GM04503 (cell line): ENCODE measurements at regions not wholly inside any gene's neighbourhood (a gene's known extent, or its start where the extent isn't known, plus 50 kb on each side); places are given as distances from the start of the nearest gene placed in this dataset.
"Not testable (repeated sequence)": the region's sequence is repeated elsewhere in the genome, so short reads cannot be mapped to it uniquely, and the experiment has no call there.

ENCODE experiments used
- DNase-seq: peaks from one replicate; pipeline ENCODE4 v3.0.0-alpha.2; 2012; ENCODE audit warnings: low read depth

- DNase-seq: not testable (repeated sequence)
These were observed 60.5 kb upstream of the PSME4 start for GRCh38 chr2:54031288-54031687.

- no peak for DNase-seq
These were observed 60.0 kb upstream of the PSME4 start for GRCh38 chr2:54030806-54031205.

- no peak for DNase-seq
These were observed 59.6 kb upstream of the PSME4 start for GRCh38 chr2:54030396-54030741.

DNA sequence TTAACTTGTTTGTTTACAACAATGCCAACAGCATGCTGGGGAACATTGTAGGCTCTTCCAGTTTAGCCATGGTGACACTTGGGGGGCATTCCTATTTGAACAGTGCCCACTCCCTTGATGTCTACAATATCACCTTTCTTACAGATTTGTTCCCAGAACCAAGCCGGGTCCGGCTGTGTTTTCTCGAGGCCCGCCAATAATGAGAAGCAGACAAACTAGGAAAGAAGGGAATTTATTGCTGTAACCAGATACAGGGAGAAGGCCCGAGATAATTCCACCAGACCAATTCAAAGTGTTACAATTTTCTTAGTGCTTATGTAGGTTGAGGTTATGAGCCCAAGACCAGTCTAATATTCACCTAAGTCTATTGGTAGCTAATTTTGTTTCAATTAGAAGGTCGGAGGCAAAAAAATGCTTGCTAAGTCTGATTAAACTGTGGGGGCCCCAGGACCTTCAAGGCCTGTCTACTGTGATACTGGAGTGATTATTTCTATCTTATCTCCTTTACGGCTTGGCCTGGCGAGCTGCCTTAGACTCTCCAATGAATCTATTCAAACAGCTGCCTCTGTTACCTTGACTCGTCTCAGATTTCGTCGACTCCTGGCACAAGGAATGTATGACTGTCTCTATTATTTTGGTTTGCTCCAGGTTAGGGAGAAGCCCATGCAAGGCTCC is 59.1 kb upstream of the PSME4 start:
- no peak for DNase-seq

DNA sequence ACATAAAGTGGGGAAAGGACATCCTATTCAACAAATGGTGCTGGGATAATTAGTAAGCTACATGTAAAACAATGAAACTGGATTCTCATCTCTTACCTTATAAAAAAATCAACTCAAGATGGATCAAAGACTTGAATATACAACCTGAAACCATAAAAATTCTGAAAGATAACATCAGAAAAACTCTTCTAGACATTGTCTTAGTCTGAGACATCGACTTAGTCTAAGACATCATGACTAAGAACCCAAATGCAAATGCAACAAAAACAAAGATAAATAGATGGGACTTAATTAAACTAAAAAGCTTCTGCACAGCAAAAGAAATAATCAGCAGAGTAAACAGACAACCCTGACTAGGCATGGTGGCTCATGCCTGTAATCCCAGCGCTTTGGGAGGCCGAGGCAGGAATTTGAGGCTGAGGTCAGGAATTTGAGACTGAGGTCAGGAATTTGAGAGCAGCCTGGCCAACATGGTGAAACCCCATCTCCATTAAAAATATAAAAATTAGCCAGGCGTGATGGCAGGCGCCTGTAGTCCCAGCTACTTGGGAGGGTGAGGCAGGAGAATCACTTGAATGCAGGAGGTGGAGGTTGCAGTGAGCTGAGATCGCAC is 54.8 kb upstream of the PSME4 start:
- not testable (repeated sequence) for DNase-seq

DNA sequence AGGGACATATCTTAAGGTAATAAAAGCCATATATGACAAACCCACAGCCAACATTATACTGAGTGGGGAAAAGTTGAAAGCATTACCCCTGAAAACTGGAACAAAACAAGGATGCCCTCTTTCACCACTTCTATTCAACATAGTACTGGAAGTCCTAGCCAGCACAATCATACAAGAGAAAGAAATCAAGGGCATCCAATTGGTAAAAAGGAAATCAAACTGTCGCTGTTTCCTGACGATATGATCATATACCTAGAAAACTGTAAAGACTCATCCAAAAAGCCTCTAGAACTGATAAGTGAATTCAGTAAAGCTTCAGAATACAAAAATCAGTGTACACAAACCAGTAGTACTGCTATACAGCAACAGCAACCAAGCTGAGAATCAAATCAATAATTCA is 53.8 kb upstream of the PSME4 start:
- DNase-seq: no peak

- no peak for DNase-seq
These were observed 50.9 kb upstream of the PSME4 start for GRCh38 chr2:54021702-54022101.

DNA sequence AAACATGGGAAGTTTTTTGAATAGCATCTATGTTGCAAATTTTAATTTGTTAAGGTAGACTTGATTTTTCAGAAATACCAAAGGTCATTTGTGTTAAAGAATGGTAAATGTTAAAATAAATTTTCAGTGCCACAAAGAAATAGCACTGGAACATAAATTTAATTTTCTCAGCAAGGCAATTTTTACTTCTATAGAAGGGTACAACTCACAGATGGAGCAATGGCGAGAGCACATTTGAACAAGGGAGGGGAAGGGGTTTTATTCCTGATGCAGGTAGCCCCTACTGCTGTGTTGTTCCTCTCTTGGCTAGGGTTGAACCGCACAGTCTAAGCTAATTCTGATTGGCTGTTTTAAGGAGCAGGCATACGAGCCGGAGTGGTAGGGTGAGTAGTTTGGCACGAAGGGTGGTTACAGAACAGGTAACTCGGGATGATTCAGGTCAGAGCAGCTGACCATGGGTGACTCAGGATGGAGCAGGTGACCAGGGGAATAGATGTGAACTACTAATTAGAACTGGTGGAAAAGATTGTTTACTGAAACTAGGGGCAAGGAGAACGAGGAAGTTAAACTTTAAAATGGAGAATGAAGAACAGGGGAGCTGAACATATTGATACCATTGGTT is 50.1 kb upstream of the PSME4 start:
- DNase-seq: no peak
